ENCODE measurements at regions not wholly inside any gene's neighbourhood (a gene's known extent, or its start where the extent isn't known, plus 50 kb on each side); places are given as distances from the start of the nearest gene placed in this dataset.

DNA sequence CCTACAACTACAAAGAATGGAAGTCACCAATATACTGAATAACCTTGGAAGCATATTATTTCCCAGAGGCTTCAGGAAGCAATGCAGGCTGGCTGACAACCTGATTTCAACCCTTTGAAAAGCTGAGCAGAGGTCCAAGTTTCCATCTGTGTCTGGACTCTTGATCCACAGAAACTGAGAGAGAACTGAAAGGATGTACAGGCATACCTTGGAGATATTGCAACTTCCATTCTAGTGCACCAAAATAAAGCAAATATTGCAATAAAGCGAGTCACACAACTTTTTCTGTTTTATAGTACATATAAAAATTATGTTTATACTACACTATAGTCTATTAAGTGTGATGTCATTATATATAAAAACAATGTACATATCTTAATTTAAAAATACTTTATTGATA, 85.3 kb downstream of the TYW3 start:
- Histone ChIP-seq H3K4me1 (no peaks in the 10 kb centered on the region), H3K9me3 (peaks cover 0 to 2% (median 0%) of the 10 kb centered on the region in 8 donors), H3K27me3 (replicated peaks in 1 of 7) (no peaks in the 10 kb centered on the region), H3K4me3 (no peak overlapping the region), H3K36me3 (no peaks in the 10 kb centered on the region), H3K27ac (no peak overlapping the region)
- DNase-seq, result no peak
- WGBS, 5 donors, result 74 to 97% (median 79%) methylated on average over 1 of the region's 1 CpG
- no peak for TF ChIP-seq POLR2AphosphoS5 (IDR thresholded peaks at IDR 0.05)
- TF ChIP-seq, protein P1, sequence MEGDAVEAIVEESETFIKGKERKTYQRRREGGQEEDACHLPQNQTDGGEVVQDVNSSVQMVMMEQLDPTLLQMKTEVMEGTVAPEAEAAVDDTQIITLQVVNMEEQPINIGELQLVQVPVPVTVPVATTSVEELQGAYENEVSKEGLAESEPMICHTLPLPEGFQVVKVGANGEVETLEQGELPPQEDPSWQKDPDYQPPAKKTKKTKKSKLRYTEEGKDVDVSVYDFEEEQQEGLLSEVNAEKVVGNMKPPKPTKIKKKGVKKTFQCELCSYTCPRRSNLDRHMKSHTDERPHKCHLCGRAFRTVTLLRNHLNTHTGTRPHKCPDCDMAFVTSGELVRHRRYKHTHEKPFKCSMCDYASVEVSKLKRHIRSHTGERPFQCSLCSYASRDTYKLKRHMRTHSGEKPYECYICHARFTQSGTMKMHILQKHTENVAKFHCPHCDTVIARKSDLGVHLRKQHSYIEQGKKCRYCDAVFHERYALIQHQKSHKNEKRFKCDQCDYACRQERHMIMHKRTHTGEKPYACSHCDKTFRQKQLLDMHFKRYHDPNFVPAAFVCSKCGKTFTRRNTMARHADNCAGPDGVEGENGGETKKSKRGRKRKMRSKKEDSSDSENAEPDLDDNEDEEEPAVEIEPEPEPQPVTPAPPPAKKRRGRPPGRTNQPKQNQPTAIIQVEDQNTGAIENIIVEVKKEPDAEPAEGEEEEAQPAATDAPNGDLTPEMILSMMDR (IDR thresholded peaks at IDR 0.05 in 8 of 11, conservative IDR thresholded peaks at IDR 0.05 in 3 of 11), result no peak
- no peak for TF ChIP-seq POLR2A (IDR thresholded peaks at IDR 0.05)
- intact Hi-C loops (cut with DNase I; ENCODE audit: low total_unique reads), result no loop called here

DNA sequence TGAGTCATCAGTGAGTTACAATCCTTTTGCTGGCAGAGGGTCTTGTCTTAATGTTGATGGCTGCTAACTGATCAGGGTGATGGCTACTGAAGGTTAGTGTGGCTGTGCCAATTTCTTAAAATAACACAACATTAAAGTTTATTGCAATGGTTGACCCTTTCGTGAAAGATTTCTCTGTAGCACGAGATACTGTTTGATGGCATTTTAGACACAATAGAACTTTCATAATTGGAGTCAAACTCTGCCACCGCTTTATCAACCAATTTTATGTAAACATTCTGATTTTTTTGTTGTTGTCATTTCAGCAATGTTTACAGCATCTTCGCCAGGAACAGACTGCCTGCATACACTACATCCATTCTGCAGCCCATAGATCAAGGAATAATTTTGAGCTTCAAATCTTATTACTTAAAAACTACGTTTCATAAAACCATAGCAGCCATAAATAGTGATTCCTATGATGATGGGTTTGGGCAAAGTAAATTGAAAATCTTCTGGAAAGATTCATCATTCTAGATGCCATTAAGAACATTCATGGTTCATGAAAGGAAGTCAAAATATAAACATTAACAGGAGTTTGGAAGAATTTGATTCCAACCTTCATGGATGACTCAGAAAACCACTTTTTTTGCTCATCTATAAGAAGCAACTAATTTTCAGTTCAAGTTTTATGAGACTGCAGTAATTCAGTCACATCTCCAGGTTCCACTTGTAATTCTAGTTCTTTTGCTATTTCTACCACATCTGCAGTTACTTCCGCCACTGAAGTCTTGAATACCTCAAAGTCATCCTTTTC, 85.9 kb downstream of the TYW3 start:
- Histone ChIP-seq H3K9me3 (peaks cover 0 to 2% (median 0%) of the 10 kb centered on the region in 8 donors), H3K4me3 (no peak overlapping the region), H3K36me3 (no peaks in the 10 kb centered on the region), H3K27ac (no peak overlapping the region), H3K27me3 (replicated peaks in 1 of 7) (no peaks in the 10 kb centered on the region), H3K4me1 (no peaks in the 10 kb centered on the region)
- DNase-seq, result no peak
- 73 to 87% (median 83%) methylated on average over 6 of the region's 6 CpGs for WGBS, 5 donors
- intact Hi-C loops (cut with DNase I; ENCODE audit: low total_unique reads), result no loop called here
- TF ChIP-seq POLR2A (IDR thresholded peaks at IDR 0.05) (no peak), POLR2AphosphoS5 (IDR thresholded peaks at IDR 0.05) (no peak)
- TF ChIP-seq, protein P1 (IDR thresholded peaks at IDR 0.05 in 8 of 11, conservative IDR thresholded peaks at IDR 0.05 in 3 of 11), result no peak

DNA sequence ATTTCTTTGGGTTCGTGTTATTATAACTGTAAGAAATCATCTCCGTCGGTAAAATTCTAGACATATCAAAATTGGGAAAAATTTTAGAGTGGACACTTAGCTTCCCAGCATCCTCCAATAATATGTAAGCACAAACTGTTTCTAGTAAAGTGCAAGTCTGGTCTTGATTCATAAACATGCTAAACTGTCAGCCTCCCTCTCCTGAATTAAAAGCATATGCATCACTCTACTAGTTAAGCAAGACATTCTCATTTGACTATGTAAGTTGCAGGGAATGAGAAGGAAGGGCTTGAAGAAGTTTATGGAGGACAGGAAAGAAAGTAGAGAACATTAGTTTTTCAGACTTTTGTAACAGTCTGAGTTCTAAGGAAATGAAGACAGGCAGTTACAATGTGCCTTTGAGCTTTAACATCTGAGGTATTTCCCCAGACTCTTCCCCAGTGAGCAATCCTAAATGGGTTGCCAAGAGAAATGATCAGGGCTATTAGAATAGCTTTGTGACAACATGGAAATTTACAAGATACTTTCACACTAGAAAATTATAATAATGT, 90.0 kb downstream of the TYW3 start:
- Histone ChIP-seq H3K36me3 (no peaks in the 10 kb centered on the region), H3K9me3 (no peaks in the 10 kb centered on the region), H3K27ac (no peak overlapping the region), H3K4me3 (no peak overlapping the region), H3K4me1 (no peaks in the 10 kb centered on the region), H3K27me3 (replicated peaks in 1 of 7) (no peaks in the 10 kb centered on the region)
- TF ChIP-seq POLR2A (IDR thresholded peaks at IDR 0.05) (no peak), POLR2AphosphoS5 (IDR thresholded peaks at IDR 0.05) (no peak)
- TF ChIP-seq, protein P1 (IDR thresholded peaks at IDR 0.05 in 8 of 11, conservative IDR thresholded peaks at IDR 0.05 in 3 of 11), result no peak
- 84 to 95% (median 92%) methylated on average over 3 of the region's 3 CpGs for WGBS, 5 donors
- DNase-seq, result no peak
- intact Hi-C loops (cut with DNase I; ENCODE audit: low total_unique reads), result no loop called here

DNA sequence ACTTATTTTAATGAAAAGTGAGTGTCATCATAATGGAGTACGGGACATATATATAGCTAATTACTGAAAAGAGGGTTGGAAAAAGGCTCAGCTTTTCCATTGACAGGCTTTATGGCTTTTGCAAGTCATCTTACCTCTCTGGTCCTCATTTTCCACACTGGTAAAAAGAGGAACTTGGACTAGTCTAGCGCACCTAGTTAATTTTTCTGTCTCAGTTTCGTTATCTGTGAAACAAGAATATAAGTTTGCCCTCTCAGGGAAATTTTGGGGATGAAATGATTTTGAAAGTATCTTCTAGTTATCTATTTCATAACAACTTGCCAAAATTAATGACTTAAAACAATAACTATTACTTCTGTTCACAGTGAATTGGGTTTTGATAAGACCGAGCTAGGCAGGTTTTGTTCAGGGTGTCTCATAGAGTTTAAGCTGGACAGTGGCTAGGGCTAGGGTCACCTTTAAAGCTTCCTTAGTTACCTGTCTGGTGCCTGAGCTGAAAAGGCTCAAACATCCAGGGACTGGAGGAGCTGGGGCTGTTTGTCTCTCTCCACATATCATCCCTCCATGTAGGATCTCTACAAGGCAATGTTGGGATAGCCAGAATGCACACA, 91.7 kb downstream of the TYW3 start:
- intact Hi-C loops (cut with DNase I; ENCODE audit: low total_unique reads), result no loop called here
- no peak for TF ChIP-seq POLR2AphosphoS5 (IDR thresholded peaks at IDR 0.05)
- TF ChIP-seq, protein P1 (IDR thresholded peaks at IDR 0.05 in 8 of 11, conservative IDR thresholded peaks at IDR 0.05 in 3 of 11), result no peak
- TF ChIP-seq POLR2A (IDR thresholded peaks at IDR 0.05), result no peak

More for the DNA sequence above, 91.7 kb downstream of the TYW3 start:
- Histone ChIP-seq H3K27ac (no peak overlapping the region), H3K9me3 (no peaks in the 10 kb centered on the region), H3K36me3 (no peaks in the 10 kb centered on the region), H3K4me3 (no peak overlapping the region), H3K27me3 (replicated peaks in 1 of 7) (no peaks in the 10 kb centered on the region), H3K4me1 (no peaks in the 10 kb centered on the region)
- 65 to 84% (median 79%) methylated on average over 4 of the region's 4 CpGs for WGBS, 5 donors
- no peak for DNase-seq

All from spleen (tissue), 11 donors.